Thoracic aorta (tissue), 2 donors: ENCODE measurements at regions not wholly inside any gene's neighbourhood (a gene's known extent, or its start where the extent isn't known, plus 50 kb on each side); places are given as distances from the start of the nearest gene placed in this dataset.

Experiments used
- ATAC-seq: fragments of 150-250 bp; one replicate; pipeline ENCODE4 v1.8.0; 2017; ENCODE audit warnings: low read depth; ENCODE audit not compliant: insufficient number of reproducible peaks, low FRiP score
- DNase-seq: peaks from one replicate; pipeline ENCODE4 v3.0.0-alpha.2; 2020; ENCODE audit warnings: low spot score
- H3K27ac ChIP-seq, 2 donors: fragments of 200-600 bp; sonication (generic); 1 replicate in 1 of 2; 2 replicates in 1 of 2; pipeline ENCODE4 v1.5.1; 2016; ENCODE audit warnings: mild to moderate bottlenecking in 2 of 2, moderate library complexity in 2 of 2
- H3K27me3 ChIP-seq: fragments of 200-600 bp; sonication (generic); replicated peaks from 2 replicates; pipeline ENCODE4 v1.6.0; 2016; ENCODE audit warnings: mild to moderate bottlenecking; ENCODE audit not compliant: insufficient read depth
- H3K36me3 ChIP-seq: fragments of 200-600 bp; sonication (generic); one replicate; pipeline ENCODE4 v1.5.1; 2016
- H3K4me1 ChIP-seq, 2 donors: fragments of 200-600 bp; sonication (generic); 1 replicate in 1 of 2; 2 replicates in 1 of 2; pipeline versions ENCODE4 v1.5.1 to v1.6.0; 2016; ENCODE audit warnings: low read depth in 2 of 2, mild to moderate bottlenecking in 1 of 2; ENCODE audit not compliant: control insufficient read depth in 1 of 2
- H3K4me3 ChIP-seq: fragments of 200-600 bp; sonication (generic); 2 replicates; pipeline ENCODE4 v1.5.1; 2016; ENCODE audit warnings: mild to moderate bottlenecking
- H3K9me3 ChIP-seq: fragments of 200-600 bp; sonication (generic); 2 replicates; pipeline ENCODE4 v1.5.1; 2016
- CTCF ChIP-seq: fragments of 200-600 bp; sonication (generic); IDR thresholded peaks from one replicate; pipeline ENCODE4 v1.5.1; 2019; ENCODE audit warnings: antibody characterized with exemption

DNA sequence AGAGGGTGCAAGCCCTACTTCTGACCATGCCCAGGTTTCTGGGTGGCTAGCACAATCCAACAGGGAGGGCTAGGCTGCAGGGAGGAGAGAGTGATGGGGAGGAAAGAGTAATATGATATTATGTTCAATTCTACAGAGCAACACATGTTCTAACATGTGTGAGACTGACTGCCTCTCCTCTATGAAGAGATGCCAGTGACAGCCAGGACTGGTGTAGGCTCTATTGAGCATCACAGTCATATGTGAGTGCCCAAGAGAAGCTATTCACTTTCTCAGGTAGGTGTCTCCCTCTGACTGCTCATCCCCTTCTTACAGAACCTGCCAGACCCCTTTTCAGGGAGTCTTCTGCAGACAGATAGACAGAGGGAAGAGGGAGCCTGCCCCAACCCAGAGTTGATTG, 446.1 kb downstream of the SIPA1L2 start:
- Histone ChIP-seq H3K27ac (no peak overlapping the region), H3K36me3 (no peaks in the 10 kb centered on the region), H3K9me3 (no peaks in the 10 kb centered on the region), H3K27me3 (no peaks in the 10 kb centered on the region), H3K4me1 (peaks cover 0 to 9% of the 10 kb centered on the region in 2 donors), H3K4me3 (no peak overlapping the region)
- DNase-seq: no peak
- no peak for TF ChIP-seq CTCF
- no peak for ATAC-seq

DNA sequence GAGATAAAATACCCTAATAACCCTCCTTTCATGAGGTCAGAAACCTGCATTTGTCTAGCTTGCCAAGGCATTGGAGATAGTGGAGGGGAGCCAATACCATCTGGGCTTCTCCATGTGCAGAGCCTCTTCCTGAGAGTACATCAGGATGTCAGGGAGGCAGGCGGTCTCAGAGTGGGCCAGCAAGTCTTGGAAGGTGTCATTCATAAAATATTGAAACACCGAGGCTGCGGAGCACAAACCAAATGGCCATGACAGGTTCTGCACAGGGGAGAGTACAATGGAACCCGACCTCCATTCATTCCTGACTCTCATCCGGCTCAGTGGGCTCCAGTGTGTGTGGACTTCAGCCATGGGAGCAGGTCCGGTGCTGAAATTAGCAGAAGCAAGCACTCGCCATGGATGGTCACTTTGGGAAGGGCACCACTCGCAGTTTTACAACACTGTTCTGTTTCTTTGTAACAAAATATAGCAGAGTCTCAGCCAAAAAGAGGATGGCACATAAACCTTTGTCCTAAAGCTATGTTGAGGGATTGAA, 446.6 kb downstream of the SIPA1L2 start:
- no peak for TF ChIP-seq CTCF
- Histone ChIP-seq H3K9me3 (no peaks in the 10 kb centered on the region), H3K36me3 (no peaks in the 10 kb centered on the region), H3K4me3 (no peak overlapping the region), H3K4me1 (peaks cover 0 to 9% of the 10 kb centered on the region in 2 donors), H3K27ac (no peak overlapping the region), H3K27me3 (no peaks in the 10 kb centered on the region)
- ATAC-seq (no peak), DNase-seq (no peak)

DNA sequence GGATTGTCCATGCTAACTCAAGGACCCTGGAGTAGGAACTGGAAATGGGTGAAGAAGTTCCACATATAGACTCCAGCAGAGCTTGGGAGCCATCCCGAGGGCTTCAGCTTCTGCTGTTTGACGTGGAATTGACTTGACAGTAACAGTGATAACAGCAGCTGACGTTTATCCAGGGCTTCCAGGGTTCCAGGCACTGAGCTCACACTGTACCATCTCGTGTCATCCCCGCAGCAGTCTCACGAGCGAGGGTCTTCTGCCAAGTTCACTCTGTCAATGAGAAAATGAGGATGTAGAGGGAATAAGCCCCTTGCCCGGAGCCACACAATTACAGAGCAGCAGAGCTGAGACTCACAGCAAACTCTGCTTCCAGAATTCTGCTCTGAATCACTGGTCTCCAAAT, 447.7 kb downstream of the SIPA1L2 start:
- Histone ChIP-seq H3K27me3 (no peaks in the 10 kb centered on the region), H3K27ac (no peak overlapping the region), H3K9me3 (no peaks in the 10 kb centered on the region), H3K4me3 (no peak overlapping the region), H3K36me3 (no peaks in the 10 kb centered on the region), H3K4me1 (peaks cover 0 to 9% of the 10 kb centered on the region in 2 donors)
- TF ChIP-seq CTCF: no peak
- ATAC-seq (no peak), DNase-seq (no peak)

GRCh38 chr1:232180779-232181136, 449.2 kb downstream of the SIPA1L2 start:
- Histone ChIP-seq H3K4me3 (no peak overlapping the region), H3K9me3 (no peaks in the 10 kb centered on the region), H3K27me3 (no peaks in the 10 kb centered on the region), H3K4me1 (peaks cover 0 to 9% of the 10 kb centered on the region in 2 donors), H3K36me3 (no peaks in the 10 kb centered on the region), H3K27ac (no peak overlapping the region)
- TF ChIP-seq CTCF: no peak
- no peak for ATAC-seq
- no peak for DNase-seq

DNA sequence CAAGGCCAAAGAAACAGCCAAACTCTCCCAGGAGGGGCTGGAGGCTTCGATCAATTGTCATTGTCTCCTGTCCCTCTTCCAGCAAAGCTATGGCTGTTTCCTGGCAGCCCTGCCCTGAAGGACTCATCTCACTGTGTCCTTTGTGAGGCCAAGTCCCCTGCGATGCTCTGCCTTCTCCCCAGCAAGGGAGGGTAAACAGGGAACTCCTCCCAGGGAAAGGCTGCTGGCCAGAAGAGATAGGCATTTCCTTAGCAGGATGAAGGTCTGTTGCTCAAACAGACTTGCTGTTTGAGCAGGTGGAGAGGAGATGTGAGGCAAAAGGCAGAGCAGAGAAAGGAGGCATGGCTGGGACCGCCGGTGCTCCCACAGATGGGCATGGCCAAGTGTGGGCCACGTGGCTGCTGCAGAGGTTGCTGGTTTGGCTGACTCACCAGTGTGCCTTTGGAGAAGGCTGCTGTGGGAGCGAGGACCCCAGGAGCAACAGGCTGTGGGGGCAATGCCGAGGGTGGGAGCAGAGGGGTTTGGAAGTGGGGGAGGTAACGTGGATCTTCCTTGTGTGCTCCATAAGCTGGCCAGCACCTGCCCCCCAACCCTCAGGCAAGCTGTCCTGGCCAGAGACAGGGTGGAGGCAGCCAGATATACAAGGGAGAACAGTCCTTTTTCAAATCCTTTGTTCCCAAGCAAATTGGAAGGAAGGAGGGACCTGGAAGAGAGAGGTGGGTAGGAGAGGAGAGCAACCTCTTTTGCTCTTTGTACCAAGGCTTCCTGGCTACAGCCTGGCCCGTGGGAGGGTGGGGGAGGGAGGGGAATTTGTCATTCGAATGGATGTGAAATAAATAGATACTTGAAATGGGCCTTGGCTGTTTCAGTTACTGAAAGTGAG, 449.8 kb downstream of the SIPA1L2 start:
- Histone ChIP-seq H3K27ac (no peak overlapping the region), H3K4me3 (no peak overlapping the region), H3K4me1 (peaks cover 0 to 9% of the 10 kb centered on the region in 2 donors), H3K36me3 (no peaks in the 10 kb centered on the region), H3K27me3 (no peaks in the 10 kb centered on the region), H3K9me3 (no peaks in the 10 kb centered on the region)
- ATAC-seq (no peak), DNase-seq (no peak)
- no peak for TF ChIP-seq CTCF
